HFF-Myc (cell line): ENCODE measurements at regions not wholly inside any gene's neighbourhood (a gene's known extent, or its start where the extent isn't known, plus 50 kb on each side); places are given as distances from the start of the nearest gene placed in this dataset.

ENCODE experiments used
- DNase-seq: peaks from one replicate; pipeline ENCODE4 v3.0.0-alpha.2; 2011; ENCODE audit warnings: low read depth; ENCODE audit errors: extremely low read depth
- H3K4me3 ChIP-seq: replicated peaks from 2 replicates; pipeline ENCODE4 v1.5.1; 2011; ENCODE audit warnings: low read depth, mild to moderate bottlenecking, control low read depth, low read length
- CTCF ChIP-seq: IDR thresholded peaks from 2 replicates; pipeline ENCODE4 v1.5.1; 2012; ENCODE audit warnings: mild to moderate bottlenecking, low read depth, low read length, control low read depth; ENCODE audit errors: missing control alignments

DNA sequence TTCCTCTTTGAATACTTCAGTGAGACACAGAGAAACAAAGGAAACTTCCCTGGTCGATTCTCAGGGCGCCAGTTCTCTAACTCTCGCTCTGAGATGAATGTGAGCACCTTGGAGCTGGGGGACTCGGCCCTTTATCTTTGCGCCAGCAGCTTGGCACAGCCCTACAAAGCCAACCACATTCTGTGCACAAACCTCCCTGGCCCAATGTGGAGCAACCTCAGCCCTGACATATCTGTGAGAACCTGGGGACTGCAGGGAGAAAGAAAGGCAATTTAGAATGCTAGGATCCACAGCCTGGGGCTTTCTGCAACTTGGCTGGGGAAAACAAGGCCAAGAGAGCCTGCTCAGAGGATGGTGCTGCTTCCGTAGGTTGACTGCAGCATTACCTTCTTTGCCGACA, 63.5 kb upstream of the PRSS58 start:
- H3K4me3 ChIP-seq = no peak overlapping the region
- no peak for TF ChIP-seq CTCF
- DNase-seq = no peak

DNA sequence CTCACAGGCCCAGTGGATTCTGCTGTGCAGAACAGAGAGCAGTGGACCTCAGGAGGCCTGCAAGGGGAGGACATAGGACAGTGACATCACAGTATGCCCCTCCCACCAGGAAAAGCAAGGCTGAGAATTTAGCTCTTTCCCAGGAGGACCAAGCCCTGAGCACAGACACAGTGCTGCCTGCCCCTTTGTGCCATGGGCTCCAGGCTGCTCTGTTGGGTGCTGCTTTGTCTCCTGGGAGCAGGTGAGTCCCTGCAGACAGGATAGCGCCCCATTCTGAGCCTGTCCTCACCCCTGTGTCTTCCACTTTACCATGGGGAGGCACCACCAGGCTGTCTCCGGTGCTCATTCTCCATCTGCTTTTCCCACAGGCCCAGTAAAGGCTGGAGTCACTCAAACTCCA, 63.0 kb upstream of the PRSS58 start:
- no peak for TF ChIP-seq CTCF
- DNase-seq = no peak
- H3K4me3 ChIP-seq = no peak overlapping the region

DNA sequence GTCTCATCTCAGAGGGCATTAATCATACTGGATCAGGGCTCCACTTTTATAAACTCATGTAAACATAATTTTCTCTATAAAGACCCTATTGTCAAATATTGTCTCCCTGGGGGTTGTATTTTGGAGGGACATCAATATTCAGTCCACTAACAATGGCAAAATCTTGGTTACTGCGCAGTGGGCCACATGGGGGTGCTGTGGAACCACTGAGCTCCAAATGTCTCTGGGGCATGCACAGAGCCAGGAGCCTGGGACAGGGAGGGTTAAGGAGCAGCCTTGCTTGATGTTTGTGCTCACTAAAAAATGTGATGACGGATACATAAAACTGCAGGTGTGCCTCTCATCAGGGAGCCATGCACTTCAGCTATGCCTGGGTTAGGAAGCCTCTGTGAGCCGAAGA, 62.1 kb upstream of the PRSS58 start:
- TF ChIP-seq CTCF = peak; percentile 17
- no peak overlapping the region for H3K4me3 ChIP-seq
- no peak for DNase-seq

GRCh38 chr7:142314281-142314680, 56.4 kb upstream of the PRSS58 start:
- DNase-seq = no peak
- H3K4me3 ChIP-seq = no peak overlapping the region
- TF ChIP-seq CTCF = no peak

DNA sequence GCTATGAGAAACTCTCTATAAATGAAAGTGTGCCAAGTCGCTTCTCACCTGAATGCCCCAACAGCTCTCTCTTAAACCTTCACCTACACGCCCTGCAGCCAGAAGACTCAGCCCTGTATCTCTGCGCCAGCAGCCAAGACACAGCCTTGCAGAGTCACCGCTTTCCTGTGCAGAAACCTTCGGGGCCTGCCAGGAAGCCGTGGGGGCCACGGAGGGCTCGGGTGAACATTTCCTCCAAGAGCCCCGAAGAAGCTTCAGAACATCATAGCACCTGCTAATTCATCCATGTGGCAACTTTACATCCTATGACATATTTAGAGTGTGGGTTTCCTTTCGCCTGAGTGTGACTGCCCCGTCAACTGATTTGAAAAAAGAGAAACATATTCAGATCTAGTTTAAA, 55.7 kb upstream of the PRSS58 start:
- no peak overlapping the region for H3K4me3 ChIP-seq
- DNase-seq = no peak
- no peak for TF ChIP-seq CTCF

- no peak for DNase-seq
Observed at GRCh38 chr7:142311876-142312275, 54.0 kb upstream of the PRSS58 start.

More at GRCh38 chr7:142311876-142312275, 54.0 kb upstream of the PRSS58 start:
- H3K4me3 ChIP-seq = no peak overlapping the region
- TF ChIP-seq CTCF = no peak
